MV-4-11 (cell line): ENCODE measurements at regions not wholly inside any gene's neighbourhood (a gene's known extent, or its start where the extent isn't known, plus 50 kb on each side); places are given as distances from the start of the nearest gene placed in this dataset.

Experiments used
- DNase-seq: peaks from one replicate; lab custom pipeline; 2025; lab: John Stamatoyannopoulos, UW

- no peak for DNase-seq
Observed at GRCh38 chr3:165346503-165346902, 150.3 kb upstream of the SLITRK3 start.

- DNase-seq: no peak
Observed at GRCh38 chr3:165343185-165343584, 147.0 kb upstream of the SLITRK3 start.

- no peak for DNase-seq
Observed at GRCh38 chr3:165339753-165340152, 143.6 kb upstream of the SLITRK3 start.

- no peak for DNase-seq
Observed at GRCh38 chr3:165336786-165337185, 140.6 kb upstream of the SLITRK3 start.
